RWPE1 (cell line): ENCODE measurements at regions not wholly inside any gene's neighbourhood (a gene's known extent, or its start where the extent isn't known, plus 50 kb on each side); places are given as distances from the start of the nearest gene placed in this dataset.

Experiments used
- CTCF ChIA-PET: fragments of 350-600 bp; sonication (Branson Sonifier 250); formaldehyde crosslinking; extraction: SDS; loops from one replicate; lab custom pipeline; 2021; lab: Yijun Ruan, JAX
- POLR2A ChIA-PET: fragments of 400-600 bp; formaldehyde crosslinking; extraction: SDS; loops from one replicate; lab custom pipeline; 2020; ENCODE audit warnings: antibody characterized with exemption; ENCODE audit not compliant: low non-redundant PET; lab: Yijun Ruan, JAX
- DNase-seq: peaks from one replicate; pipeline ENCODE4 v3.0.0; 2012; ENCODE audit warnings: low spot score
- H3K27ac ChIP-seq: fragments of 450-650 bp; 2 replicates; pipeline ENCODE4 v1.5.1; 2017
- CTCF ChIP-seq: fragments of 450-650 bp; conservative IDR thresholded peaks from 2 replicates; pipeline ENCODE4 v1.5.1; 2017; ENCODE audit warnings: low read depth, mild to moderate bottlenecking

GRCh38 chr13:60755380-60756163 is 358.6 kb downstream of the TDRD3 start:
- no peak for DNase-seq
- TF ChIP-seq CTCF: no peak
- no peak overlapping the region for H3K27ac ChIP-seq
- ChIA-PET POLR2A (no interaction called here), CTCF (no interaction called here)

- ChIA-PET POLR2A (no interaction called here), CTCF (interaction anchor here (0.7 kb wide), 1 partner anchor 16 kb away, joined by 5 read pairs; no protein-coding TSS in a partner anchor)
- no peak for DNase-seq
- H3K27ac ChIP-seq: no peak overlapping the region
- TF ChIP-seq CTCF: no peak
Measured at GRCh38 chr13:60754211-60755090, 357.4 kb downstream of the TDRD3 start.

DNA sequence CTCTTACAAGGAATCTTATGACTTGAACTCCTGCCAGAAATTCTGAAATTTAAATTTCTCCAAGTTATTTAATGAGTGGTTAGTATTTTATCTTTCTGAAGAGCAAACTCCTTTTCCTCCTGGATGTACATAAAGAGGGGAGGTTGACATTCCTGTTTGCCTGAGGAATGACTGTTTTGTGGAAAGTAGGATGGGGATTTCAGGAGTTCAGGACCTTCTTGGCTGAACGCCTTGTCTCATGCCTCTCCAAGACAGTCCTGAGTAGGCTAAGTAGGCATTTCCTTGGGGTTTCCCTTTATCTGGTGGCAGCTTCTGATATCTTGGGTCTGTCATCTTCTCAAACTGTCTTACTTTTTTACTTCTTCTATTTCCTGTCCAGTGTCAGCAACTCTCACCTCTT is 356.6 kb downstream of the TDRD3 start:
- ChIA-PET CTCF (no interaction called here), POLR2A (no interaction called here)
- no peak for TF ChIP-seq CTCF
- DNase-seq: no peak
- no peak overlapping the region for H3K27ac ChIP-seq

DNA sequence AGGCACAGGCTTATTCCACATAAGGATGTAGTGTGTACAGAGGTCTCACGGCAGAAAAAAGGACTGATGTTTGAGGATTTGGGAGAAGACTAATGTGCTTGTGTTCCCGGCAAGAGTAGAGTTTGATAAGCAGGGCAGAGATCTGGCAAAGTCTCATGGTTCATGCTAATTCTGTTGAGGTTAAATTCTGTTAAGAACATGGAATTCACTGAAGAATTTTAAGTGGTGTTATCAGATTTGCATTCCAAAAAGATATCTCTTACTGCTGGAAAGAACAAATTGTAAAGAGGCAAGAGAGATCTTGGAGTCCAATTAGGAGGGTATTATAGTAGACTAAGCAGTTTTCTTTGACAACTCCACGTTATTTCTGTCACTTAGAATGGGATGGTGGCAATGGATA is 348.3 kb downstream of the TDRD3 start:
- ChIA-PET POLR2A (no interaction called here), CTCF (no interaction called here)
- DNase-seq: no peak
- no peak for TF ChIP-seq CTCF
- H3K27ac ChIP-seq: no peak overlapping the region

- no peak for DNase-seq
- TF ChIP-seq CTCF: no peak
- ChIA-PET CTCF (interaction anchor here (0.7 kb wide), 1 partner anchor 91 kb away, joined by 3 read pairs; no protein-coding TSS in a partner anchor), POLR2A (no interaction called here)
- H3K27ac ChIP-seq: no peak overlapping the region
Measured at GRCh38 chr13:60733933-60734332, 336.9 kb downstream of the TDRD3 start.

GRCh38 chr13:60727140-60727539 is 330.1 kb downstream of the TDRD3 start:
- TF ChIP-seq CTCF: no peak
- H3K27ac ChIP-seq: no peak overlapping the region
- DNase-seq: no peak
- CTCF ChIA-PET: interaction anchor here (0.6 kb wide), 1 partner anchor 72 kb away, joined by 3 read pairs; no protein-coding TSS in a partner anchor
- POLR2A ChIA-PET: no interaction called here
